Activated CD4-positive, alpha-beta T cell treated with anti-CD3 and anti-CD28 coated beads for 36 hours (primary cell): ENCODE measurements at regions not wholly inside any gene's neighbourhood (a gene's known extent, or its start where the extent isn't known, plus 50 kb on each side); places are given as distances from the start of the nearest gene placed in this dataset.

Experiments
- ATAC-seq: fragments of 200-7000 bp; cut with Tn5 transposase; one replicate; pipeline ENCODE4 v1.10.0; 2021; ENCODE audit warnings: mild to moderate bottlenecking, moderate library complexity
- CTCF ChIA-PET: fragments of 350-600 bp; sonication (Branson Sonifier 250); formaldehyde crosslinking; loops from one replicate; lab custom pipeline; 2021; ENCODE audit warnings: antibody characterized with exemption; lab: Charles Lee
- POLR2A ChIA-PET: fragments of 350-600 bp; sonication (Branson Sonifier 250); formaldehyde crosslinking; loops from one replicate; lab custom pipeline; 2021; ENCODE audit warnings: antibody characterized with exemption, inconsistent platforms; lab: Charles Lee
- DNase-seq: peaks from one replicate; pipeline ENCODE4 v3.0.0-alpha.2; 2020
- H3K27ac Mint-ChIP-seq: one replicate; pipeline ENCODE4 v1.8.0; 2021; ENCODE audit warnings: mixed read lengths
- H3K27me3 Mint-ChIP-seq: one replicate; pipeline ENCODE4 v1.8.0; 2021; ENCODE audit warnings: mixed read lengths
- H3K36me3 Mint-ChIP-seq: one replicate; pipeline ENCODE4 v1.8.0; 2021; ENCODE audit warnings: low read depth, mixed read lengths
- H3K4me1 Mint-ChIP-seq: one replicate; pipeline ENCODE4 v1.8.0; 2021; ENCODE audit warnings: mixed read lengths
- H3K4me3 Mint-ChIP-seq: one replicate; pipeline ENCODE4 v1.8.0; 2021; ENCODE audit warnings: mild to moderate bottlenecking, moderate library complexity, mixed read lengths
- H3K9me3 Mint-ChIP-seq: one replicate; pipeline ENCODE4 v1.8.0; 2021; ENCODE audit warnings: low read depth, mixed read lengths
- intact Hi-C, 2 experiments: fragments of 100-400 bp; cut with DNase I in 1 of 2; cut with micrococcal nuclease in 1 of 2; formaldehyde crosslinking; loops; one replicate each; pipeline versions ENCODE4 v1.14.2 to v1.15.1; 2022 to 2024; cut with DNase I, micrococcal nuclease

- no peaks in the 10 kb centered on the region for H3K36me3 Mint-ChIP-seq
- ChIA-PET CTCF (interaction anchor here (0.6 kb wide), 1 partner anchor 355 kb away, joined by 3 read pairs; no protein-coding TSS in a partner anchor), POLR2A (no interaction called here)
- no peaks in the 10 kb centered on the region for H3K9me3 Mint-ChIP-seq
- no peak overlapping the region for H3K4me3 Mint-ChIP-seq
- H3K27ac Mint-ChIP-seq = no peak overlapping the region
- no peaks in the 10 kb centered on the region for H3K27me3 Mint-ChIP-seq
- H3K4me1 Mint-ChIP-seq = no peaks in the 10 kb centered on the region
- intact Hi-C loops = no loop called here
- DNase-seq = no peak
- no peak for ATAC-seq
Measured at GRCh38 chr19:30314056-30314804, 58.0 kb upstream of the ZNF536 start.

GRCh38 chr19:30314805-30315155 is 57.4 kb upstream of the ZNF536 start:
- CTCF ChIA-PET = interaction anchor here (0.6 kb wide), 1 partner anchor 355 kb away, joined by 3 read pairs; no protein-coding TSS in a partner anchor

GRCh38 chr19:30315159-30315558 is 57.0 kb upstream of the ZNF536 start:
- Mint-ChIP-seq H3K27ac (no peak overlapping the region), H3K27me3 (no peaks in the 10 kb centered on the region), H3K4me1 (no peaks in the 10 kb centered on the region), H3K4me3 (no peak overlapping the region), H3K36me3 (no peaks in the 10 kb centered on the region), H3K9me3 (no peaks in the 10 kb centered on the region)
- DNase-seq = no peak
- ChIA-PET POLR2A (no interaction called here), CTCF (interaction anchor here (0.6 kb wide), 1 partner anchor 355 kb away, joined by 3 read pairs; no protein-coding TSS in a partner anchor)
- intact Hi-C loops = no loop called here
- no peak for ATAC-seq

More at GRCh38 chr19:30314805-30315155, 57.4 kb upstream of the ZNF536 start:
- H3K36me3 Mint-ChIP-seq = no peaks in the 10 kb centered on the region
- H3K27me3 Mint-ChIP-seq = no peaks in the 10 kb centered on the region
- intact Hi-C loops = no loop called here
- no peak overlapping the region for H3K4me3 Mint-ChIP-seq
- DNase-seq (no peak), ATAC-seq (no peak)
- no peak overlapping the region for H3K27ac Mint-ChIP-seq
- POLR2A ChIA-PET = no interaction called here
- no peaks in the 10 kb centered on the region for H3K9me3 Mint-ChIP-seq
- no peaks in the 10 kb centered on the region for H3K4me1 Mint-ChIP-seq

GRCh38 chr19:30316000-30316491 is 56.1 kb upstream of the ZNF536 start:
- H3K27me3 Mint-ChIP-seq = no peaks in the 10 kb centered on the region
- no peak overlapping the region for H3K4me3 Mint-ChIP-seq
- ATAC-seq (no peak), DNase-seq (no peak)
- no peaks in the 10 kb centered on the region for H3K4me1 Mint-ChIP-seq
- H3K36me3 Mint-ChIP-seq = no peaks in the 10 kb centered on the region
- intact Hi-C loops = no loop called here
- ChIA-PET CTCF (no interaction called here), POLR2A (no interaction called here)
- H3K9me3 Mint-ChIP-seq = no peaks in the 10 kb centered on the region
- no peak overlapping the region for H3K27ac Mint-ChIP-seq

GRCh38 chr19:30316560-30317106 is 55.6 kb upstream of the ZNF536 start:
- Mint-ChIP-seq H3K27ac (no peak overlapping the region), H3K4me3 (no peak overlapping the region), H3K4me1 (no peaks in the 10 kb centered on the region), H3K27me3 (no peaks in the 10 kb centered on the region), H3K9me3 (no peaks in the 10 kb centered on the region), H3K36me3 (no peaks in the 10 kb centered on the region)
- intact Hi-C loops = no loop called here
- DNase-seq (no peak), ATAC-seq (no peak)
- ChIA-PET CTCF (no interaction called here), POLR2A (no interaction called here)

GRCh38 chr19:30317403-30317802 is 54.8 kb upstream of the ZNF536 start:
- no peak overlapping the region for H3K4me3 Mint-ChIP-seq
- CTCF ChIA-PET = no interaction called here

GRCh38 chr19:30318261-30318660 is 53.9 kb upstream of the ZNF536 start:
- Mint-ChIP-seq H3K4me3 (no peak overlapping the region), H3K27ac (no peak overlapping the region), H3K36me3 (no peaks in the 10 kb centered on the region), H3K27me3 (no peaks in the 10 kb centered on the region), H3K9me3 (no peaks in the 10 kb centered on the region), H3K4me1 (no peaks in the 10 kb centered on the region)
- ChIA-PET CTCF (interaction anchor here (0.6 kb wide), 1 partner anchor 160 kb away, joined by 3 read pairs; no protein-coding TSS in a partner anchor), POLR2A (no interaction called here)
- no peak for DNase-seq
- intact Hi-C loops = no loop called here
- no peak for ATAC-seq

More at GRCh38 chr19:30317403-30317802, 54.8 kb upstream of the ZNF536 start:
- H3K4me1 Mint-ChIP-seq = no peaks in the 10 kb centered on the region
- ATAC-seq (no peak), DNase-seq (no peak)
- no peaks in the 10 kb centered on the region for H3K36me3 Mint-ChIP-seq
- POLR2A ChIA-PET = no interaction called here
- H3K9me3 Mint-ChIP-seq = no peaks in the 10 kb centered on the region
- intact Hi-C loops = no loop called here
- no peak overlapping the region for H3K27ac Mint-ChIP-seq
- H3K27me3 Mint-ChIP-seq = no peaks in the 10 kb centered on the region

GRCh38 chr19:30318936-30319335 is 53.2 kb upstream of the ZNF536 start:
- ATAC-seq (no peak), DNase-seq (no peak)
- Mint-ChIP-seq H3K9me3 (no peaks in the 10 kb centered on the region), H3K4me1 (no peaks in the 10 kb centered on the region), H3K36me3 (no peaks in the 10 kb centered on the region), H3K27ac (no peak overlapping the region), H3K27me3 (peaks cover 3% of the 10 kb centered on the region), H3K4me3 (no peak overlapping the region)
- ChIA-PET POLR2A (no interaction called here), CTCF (interaction anchor here (0.6 kb wide), 1 partner anchor 159 kb away, joined by 3 read pairs; no protein-coding TSS in a partner anchor)
- intact Hi-C loops = no loop called here

GRCh38 chr19:30319411-30319810 is 52.8 kb upstream of the ZNF536 start:
- DNase-seq (no peak), ATAC-seq (no peak)
- ChIA-PET POLR2A (no interaction called here), CTCF (no interaction called here)
- Mint-ChIP-seq H3K4me1 (no peaks in the 10 kb centered on the region), H3K4me3 (no peak overlapping the region), H3K36me3 (no peaks in the 10 kb centered on the region), H3K27me3 (peaks cover 5% of the 10 kb centered on the region), H3K9me3 (no peaks in the 10 kb centered on the region), H3K27ac (no peak overlapping the region)
- intact Hi-C loops = no loop called here

GRCh38 chr19:30319876-30320275 is 52.3 kb upstream of the ZNF536 start:
- H3K27me3 Mint-ChIP-seq = peaks cover 5% of the 10 kb centered on the region
- H3K27ac Mint-ChIP-seq = no peak overlapping the region
- H3K4me3 Mint-ChIP-seq = no peak overlapping the region
- H3K36me3 Mint-ChIP-seq = no peaks in the 10 kb centered on the region
- POLR2A ChIA-PET = no interaction called here
- intact Hi-C loops = no loop called here
- no peaks in the 10 kb centered on the region for H3K9me3 Mint-ChIP-seq
- CTCF ChIA-PET = interaction anchor here (0.5 kb wide), 1 partner anchor 1469 kb away, joined by 3 read pairs; no protein-coding TSS in a partner anchor
- no peaks in the 10 kb centered on the region for H3K4me1 Mint-ChIP-seq
- ATAC-seq (no peak), DNase-seq (no peak)

- intact Hi-C loops = no loop called here
- DNase-seq = no peak
- no peaks in the 10 kb centered on the region for H3K9me3 Mint-ChIP-seq
- H3K36me3 Mint-ChIP-seq = no peaks in the 10 kb centered on the region
- CTCF ChIA-PET = no interaction called here
- peaks cover 5% of the 10 kb centered on the region for H3K27me3 Mint-ChIP-seq
- no peak overlapping the region for H3K4me3 Mint-ChIP-seq
- H3K27ac Mint-ChIP-seq = no peak overlapping the region
- H3K4me1 Mint-ChIP-seq = no peaks in the 10 kb centered on the region
- POLR2A ChIA-PET = no interaction called here
- no peak for ATAC-seq
Measured at GRCh38 chr19:30320466-30320865, 51.7 kb upstream of the ZNF536 start.

- H3K27me3 Mint-ChIP-seq = peaks cover 5% of the 10 kb centered on the region
- H3K27ac Mint-ChIP-seq = no peak overlapping the region
- DNase-seq (no peak), ATAC-seq (no peak)
- no peaks in the 10 kb centered on the region for H3K4me1 Mint-ChIP-seq
- H3K9me3 Mint-ChIP-seq = no peaks in the 10 kb centered on the region
- no peaks in the 10 kb centered on the region for H3K36me3 Mint-ChIP-seq
- ChIA-PET POLR2A (no interaction called here), CTCF (interaction anchor here (1.1 kb wide), 1 partner anchor 50 kb away, joined by 3 read pairs; no protein-coding TSS in a partner anchor)
- H3K4me3 Mint-ChIP-seq = no peak overlapping the region
- intact Hi-C loops = no loop called here
Measured at GRCh38 chr19:30320916-30321315, 51.3 kb upstream of the ZNF536 start.
